SW480 (cell line): ENCODE measurements at regions not wholly inside any gene's neighbourhood (a gene's known extent, or its start where the extent isn't known, plus 50 kb on each side); places are given as distances from the start of the nearest gene placed in this dataset.
"Not testable (repeated sequence)": the region's sequence is repeated elsewhere in the genome, so short reads cannot be mapped to it uniquely, and the experiment has no call there.

ENCODE experiments used
- DNase-seq: peaks from one replicate; pipeline ENCODE4 v3.0.0-alpha.2; 2016; ENCODE audit warnings: low spot score

DNA sequence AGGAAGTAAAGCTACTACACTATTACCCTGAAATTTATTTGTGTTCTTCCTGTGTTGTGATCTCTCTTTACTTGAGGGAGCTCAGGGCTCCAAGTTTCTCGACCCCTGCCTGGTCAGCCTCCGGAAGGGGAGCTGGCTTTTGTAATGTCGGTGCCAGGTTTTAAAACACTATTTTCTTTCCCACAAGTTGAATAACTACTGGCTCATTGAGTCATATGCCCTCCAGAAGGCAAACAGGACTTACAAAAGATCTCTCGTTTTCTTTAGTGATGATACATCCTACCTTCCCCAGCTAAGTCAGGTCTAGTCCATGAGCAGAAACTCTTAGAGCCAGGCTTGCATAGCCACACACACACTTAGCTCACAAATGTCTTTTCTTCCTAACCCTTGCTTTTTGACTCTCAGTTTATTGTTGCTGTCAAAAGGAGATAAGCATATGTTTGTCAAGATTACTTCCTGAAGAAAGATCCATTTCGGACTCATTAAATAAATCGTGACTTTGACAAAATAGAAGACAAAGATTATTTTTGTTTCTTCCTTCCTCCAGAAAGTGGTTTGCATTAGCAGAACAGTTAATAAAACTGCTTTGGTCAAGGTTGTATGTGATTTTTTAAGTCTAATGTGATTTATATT lies 209.8 kb upstream of the FLRT2 start:
- no peak for DNase-seq

DNA sequence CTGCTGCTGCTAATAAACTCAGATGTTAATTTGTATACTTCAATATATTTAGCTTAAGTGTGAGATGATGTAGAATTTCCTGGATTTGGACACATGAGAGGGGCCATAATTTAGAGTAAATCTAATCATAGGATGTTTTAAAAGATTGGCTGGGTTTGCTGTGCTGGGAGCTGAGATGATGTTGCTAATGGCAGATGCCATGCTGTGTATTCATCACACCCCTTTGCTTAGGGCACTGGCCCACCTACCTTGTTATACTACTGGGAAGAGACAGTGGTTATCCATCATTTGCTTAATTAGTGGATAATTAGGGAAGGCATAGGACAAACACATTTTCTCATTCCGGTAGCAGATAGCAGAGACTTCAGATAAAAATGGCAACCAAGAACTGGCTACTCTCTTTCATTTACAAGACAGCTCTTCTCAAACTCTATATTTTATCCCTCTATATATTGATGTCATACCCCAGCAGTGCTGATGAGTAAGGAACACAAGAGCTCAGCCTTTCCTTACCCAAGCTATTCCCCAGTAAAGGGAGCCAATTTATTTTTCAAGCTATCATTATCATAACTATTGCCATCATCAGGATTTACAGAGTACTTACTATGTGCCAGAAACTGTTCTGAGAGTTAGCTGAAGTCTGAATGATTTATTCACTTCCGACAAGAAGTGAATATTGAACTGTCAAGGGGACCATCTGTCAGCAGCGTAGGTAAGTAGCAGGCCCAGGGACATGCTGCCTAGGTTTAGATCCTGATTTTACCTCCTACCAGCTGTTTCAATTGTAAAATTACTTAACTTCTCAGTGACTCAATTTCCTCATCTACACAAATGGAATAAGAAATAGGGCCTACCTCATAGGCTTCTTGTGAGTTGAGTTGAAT lies 204.6 kb upstream of the FLRT2 start:
- no peak for DNase-seq

DNA sequence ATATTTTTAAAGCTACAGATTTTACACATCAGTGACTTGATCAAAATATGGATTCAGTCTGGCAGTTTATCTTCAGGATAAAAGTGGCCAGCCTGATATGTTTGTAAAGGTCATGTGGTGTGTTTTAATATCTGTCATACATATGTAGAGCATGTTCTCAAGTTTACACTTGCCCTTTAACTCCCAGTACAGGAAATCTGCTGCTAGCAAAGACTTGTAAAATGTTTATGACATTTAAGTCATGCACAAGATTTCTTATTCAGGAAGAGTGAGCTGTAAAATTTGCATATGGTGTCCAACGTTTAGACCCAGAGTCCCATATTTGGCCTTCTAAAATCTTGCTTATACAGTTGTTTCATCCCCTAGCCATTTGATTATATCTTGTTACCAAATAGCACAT lies 197.5 kb upstream of the FLRT2 start:
- DNase-seq = no peak

DNA sequence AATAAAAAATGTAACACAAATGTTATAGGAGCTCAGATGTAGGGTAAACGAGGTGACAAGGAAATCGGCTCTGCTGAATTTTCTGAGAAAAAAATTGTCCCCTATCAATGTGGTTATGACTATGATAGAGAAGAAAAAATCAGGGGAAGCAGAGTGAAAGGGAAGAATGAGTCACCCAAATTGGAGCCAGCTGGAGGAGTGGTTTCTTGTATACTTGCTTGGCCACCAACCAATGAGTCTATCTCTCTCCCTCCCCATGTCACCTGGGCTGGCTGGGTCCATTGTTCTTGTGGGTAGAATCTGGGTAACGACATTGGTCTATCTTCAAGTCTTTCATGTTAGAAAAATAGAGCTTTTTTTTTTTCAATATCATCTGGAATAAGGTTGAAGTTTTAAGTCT lies 196.6 kb upstream of the FLRT2 start:
- DNase-seq = no peak

DNA sequence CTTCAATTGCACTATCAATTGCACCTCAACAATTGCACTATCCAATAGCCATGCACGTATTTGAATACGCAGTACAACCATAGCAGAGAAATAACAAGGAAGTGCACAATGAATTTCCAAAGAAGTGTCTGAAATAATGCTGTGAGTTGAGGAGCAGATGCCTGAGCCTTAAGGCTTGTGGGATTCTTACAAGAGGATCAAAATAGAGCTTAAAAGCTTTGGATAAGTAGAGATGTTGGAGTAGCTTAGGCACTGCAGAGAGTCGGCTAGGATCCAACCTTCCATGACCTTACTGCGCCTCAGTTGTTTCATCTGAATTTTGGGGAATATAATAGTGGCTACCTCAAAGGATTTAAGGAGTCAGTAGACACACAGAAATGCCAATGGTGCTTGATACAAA lies 196.1 kb upstream of the FLRT2 start:
- DNase-seq = no peak

DNA sequence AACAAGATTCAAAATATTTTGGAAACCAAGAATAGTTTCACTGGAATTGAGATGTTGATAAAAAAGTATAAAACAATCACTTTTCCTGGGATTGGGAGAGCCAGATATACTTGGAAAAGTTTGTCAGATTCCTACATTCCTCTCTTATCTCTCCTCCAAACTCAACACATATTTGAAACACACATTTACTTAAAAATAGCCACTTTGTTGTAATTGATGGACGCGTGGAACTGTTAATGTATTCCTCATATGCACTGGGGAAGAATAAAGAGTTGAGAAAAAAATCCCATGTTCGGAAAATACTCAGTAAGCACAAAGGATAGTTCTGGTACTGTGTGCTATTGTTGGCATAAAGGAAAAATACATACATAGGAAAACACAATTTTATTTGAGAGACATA lies 195.6 kb upstream of the FLRT2 start:
- DNase-seq = no peak

DNA sequence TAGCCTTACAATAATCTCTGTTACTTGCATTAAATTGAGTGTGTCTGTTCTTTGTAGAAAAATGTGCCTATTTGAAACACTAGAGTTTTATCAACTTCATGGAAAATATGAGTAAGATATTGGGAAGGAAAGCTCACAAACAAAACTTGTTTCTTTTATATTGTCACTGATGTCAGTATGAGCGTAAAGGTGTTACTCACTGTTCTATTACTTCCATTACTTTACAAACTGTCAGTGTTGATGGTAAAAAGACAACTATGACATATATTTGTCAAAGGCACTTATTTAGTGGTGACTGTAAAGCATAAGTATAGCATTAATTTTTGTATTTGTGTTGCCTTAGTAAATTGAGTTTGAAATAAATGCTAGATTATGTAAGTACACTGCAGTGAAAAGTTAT lies 193.7 kb upstream of the FLRT2 start:
- DNase-seq = no peak

DNA sequence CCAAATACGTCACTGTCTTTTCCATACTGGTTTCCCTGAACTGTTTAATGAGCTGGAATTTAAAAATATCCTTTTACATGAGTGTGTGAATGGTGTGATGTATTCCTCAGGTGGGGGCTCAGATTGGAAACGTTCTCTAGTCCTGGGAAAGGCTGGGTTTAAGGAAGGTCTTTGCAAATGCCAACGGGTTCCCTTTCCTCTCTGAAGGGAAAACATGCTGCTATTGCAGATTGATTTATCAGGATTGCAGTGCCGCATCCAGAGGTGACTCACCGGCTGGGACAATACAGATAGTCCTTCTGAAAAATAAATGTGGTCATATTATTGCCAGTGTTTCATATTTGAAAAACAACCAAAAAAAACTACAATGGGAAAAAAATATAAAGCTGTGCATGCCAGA lies 193.1 kb upstream of the FLRT2 start:
- DNase-seq = no peak

DNA sequence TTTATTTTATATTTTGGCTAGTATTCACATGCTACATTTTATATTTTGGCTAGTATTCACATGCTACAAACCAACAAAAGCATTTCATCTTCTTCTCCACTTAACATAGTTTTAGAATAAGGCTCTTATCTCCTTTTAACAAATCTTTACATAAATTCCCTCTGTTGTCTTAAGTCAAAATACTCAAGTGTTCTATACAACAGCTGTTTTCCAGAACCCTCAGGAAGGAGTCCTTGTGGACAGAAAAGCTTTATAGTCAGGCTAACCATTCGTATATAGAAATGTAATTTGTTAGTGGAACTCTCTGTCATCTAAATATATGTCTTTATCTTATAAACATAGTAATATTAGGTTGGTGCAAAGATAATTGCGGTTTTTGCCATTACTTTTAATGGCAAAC lies 191.0 kb upstream of the FLRT2 start:
- DNase-seq = no peak

DNA sequence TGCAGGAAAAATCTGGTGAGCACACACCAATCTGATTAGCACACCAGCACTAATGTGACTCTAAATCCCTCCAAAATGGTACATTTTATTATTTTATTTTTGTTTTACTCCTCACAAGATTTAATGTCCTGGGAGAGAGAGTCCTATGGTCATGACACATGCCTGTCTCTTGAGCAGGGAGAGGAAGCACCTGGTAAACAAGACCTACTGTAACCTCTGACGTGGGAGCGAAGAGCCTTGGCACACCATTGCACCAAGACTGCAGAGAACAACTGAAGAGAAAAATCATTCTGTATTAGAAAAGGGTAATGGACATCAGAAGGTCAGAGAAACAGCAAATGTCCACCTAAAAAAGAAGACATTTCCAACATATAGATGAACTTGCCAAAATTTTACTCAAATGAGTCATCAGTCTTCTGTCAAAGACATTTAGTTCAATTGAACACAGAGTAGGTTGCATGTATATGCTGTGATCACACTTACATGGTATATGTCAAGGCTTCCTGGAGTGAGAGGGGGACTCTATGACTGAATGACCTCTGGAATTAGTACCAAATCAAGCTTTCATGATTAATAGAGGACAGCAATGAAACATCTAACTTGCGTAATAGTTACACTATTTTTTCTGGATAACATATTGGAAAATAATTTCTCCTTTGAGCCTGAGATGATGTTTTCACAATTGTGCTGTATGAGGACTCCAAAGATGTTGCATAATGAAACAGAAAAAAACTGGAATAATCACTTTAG lies 186.9 kb upstream of the FLRT2 start:
- no peak for DNase-seq

DNA sequence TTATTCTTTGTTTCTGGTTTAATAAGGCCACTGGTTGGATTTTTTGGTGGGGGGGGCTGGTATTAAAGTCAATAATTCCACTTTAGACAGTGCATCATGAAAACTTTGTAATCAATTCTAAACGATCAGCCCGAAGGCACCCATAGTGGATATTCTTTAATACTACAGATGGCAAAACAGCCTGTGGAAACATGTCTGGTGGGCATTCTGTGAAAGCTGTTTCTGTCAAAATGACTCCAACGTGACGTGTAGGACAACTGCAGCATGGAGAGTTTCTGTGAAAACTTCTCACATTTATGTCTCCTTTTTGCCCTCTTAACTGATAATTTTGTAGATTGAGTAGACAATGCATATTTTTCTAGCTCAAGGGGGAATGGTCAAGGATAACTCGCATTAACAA lies 185.8 kb upstream of the FLRT2 start:
- no peak for DNase-seq

DNA sequence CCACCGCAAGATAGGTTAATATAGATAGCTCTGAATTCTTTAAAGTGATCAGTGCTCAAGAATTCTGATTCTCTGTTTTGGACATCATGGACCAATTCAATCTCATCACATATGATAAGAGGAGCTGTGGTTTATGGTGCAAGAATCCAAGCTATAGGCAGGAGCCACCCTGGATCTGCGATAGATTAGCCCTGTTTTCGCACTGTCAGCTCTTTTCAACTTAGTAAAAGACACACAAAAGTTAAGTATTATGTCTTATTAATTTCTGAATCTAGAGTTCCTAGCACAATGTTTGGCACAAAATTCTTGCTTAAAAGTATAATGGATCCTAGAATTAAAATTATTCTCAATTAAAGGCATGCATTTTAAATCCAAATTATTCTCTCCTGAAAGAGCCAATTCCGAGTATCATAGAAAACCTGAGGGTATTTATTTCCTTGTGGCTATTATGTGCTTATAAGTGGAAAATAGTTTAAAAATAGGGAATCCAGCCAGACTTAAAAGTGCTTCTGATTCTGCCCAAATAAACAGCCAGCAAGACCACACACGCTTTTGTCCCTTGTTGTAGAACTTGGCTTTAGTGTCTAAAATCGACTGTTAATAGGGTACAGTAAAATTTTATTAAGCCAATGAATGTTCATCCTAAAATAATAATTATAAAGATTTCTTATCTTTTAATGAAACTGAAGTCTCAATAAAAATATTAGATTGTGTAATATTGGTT lies 184.9 kb upstream of the FLRT2 start:
- DNase-seq = no peak

DNA sequence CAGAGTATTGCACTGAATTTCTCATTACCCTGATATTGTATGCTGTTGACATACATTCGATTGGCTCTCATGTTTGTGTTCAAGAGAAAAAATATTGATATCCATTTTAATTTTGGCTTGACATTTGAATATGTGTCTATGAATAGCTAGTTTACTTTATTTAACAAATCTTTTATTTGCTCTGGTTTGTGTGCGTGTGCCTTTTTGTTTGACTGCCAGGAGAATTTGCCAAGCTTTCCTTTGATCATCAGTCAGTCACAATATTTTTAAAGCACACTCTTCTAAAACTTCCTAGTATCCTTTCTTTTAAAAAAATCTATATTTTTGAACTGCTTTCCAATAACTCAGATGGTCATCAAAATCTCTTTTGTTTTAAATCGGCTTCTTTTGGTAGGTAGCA lies 179.3 kb upstream of the FLRT2 start:
- no peak for DNase-seq

DNA sequence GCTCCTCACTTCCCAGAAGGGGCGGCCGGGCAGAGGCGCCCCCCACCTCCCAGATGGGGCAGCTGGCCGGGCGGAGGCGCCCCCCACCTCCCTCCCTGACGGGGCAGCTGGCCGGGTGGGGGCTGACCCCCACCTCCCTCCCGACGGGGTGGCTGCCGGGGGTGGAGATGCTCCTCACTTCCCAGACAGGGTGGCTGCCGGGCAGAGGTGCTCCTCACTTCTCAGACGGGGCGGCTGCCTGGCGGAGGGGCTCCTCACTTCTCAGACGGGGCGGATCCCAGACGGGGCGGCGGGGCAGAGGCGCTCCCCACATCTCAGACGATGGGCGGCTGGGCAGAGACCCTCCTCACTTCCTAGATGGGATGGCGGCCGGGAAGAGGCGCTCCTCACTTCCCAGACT lies 177.4 kb upstream of the FLRT2 start:
- DNase-seq = not testable (repeated sequence)

DNA sequence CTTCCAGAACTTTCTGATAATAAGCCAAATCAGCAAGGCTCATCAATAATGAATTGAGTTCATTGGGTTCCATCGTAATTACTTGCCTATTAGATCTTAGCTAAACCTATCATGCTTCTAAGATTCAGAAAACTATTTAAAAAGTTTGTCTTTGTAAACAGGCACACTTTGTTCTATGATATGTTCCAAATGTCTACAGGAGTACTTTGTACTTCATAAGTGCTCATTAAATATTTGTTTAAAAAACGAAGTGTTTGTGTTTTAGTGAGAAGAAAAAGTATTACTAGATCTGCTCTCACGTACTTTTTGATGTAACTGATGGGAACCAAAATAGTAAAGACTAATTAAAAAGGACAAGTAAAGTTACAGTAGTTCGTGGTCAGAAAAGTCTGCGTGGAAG lies 172.8 kb upstream of the FLRT2 start:
- no peak for DNase-seq

DNA sequence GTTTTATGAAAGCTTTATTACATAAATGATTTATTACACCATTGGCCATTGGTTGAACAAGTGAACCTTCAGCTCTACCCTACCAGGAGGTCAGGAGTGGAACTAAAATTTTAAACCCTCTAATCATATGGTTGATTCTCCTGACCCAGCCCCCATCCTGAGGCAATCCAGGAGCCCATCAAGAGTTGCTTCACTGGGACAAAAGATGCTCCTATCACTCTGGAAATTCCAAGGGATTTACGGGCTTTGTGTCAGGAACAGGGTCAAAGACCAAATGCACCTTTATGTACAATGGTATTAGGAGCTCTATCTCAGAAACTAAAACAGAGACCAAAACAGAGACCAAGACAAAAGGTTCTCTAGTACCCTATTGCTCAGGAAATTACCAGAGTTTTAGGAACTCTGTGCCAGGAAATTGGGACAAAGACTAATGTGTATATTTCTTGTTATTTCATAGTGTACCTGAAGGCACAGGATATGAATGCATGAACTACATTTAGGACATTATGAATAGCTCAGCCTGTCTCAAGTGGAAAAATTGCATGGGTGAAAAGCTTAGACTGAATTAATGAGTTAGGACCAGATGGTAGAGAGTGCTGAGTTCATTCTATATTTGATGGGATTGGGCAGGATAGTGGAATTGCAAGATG lies 171.7 kb upstream of the FLRT2 start:
- no peak for DNase-seq

DNA sequence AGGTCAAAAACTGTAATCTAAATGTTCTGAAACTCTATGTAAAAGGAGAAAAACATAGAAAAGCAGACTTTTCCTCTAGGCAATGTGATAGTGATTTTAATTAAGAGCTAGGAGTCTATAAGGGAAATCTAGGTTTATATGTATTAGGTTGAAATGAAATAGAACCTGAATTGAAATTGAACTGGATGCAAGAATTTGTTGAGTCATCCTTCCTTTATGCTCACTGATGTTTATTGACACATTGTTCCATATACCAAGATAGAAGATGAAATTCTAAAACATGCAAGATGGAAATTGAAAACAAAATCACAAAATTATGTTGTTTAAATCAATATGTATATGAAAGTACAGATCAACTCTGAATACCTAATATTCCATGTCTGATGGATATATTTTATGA lies 170.4 kb upstream of the FLRT2 start:
- no peak for DNase-seq

DNA sequence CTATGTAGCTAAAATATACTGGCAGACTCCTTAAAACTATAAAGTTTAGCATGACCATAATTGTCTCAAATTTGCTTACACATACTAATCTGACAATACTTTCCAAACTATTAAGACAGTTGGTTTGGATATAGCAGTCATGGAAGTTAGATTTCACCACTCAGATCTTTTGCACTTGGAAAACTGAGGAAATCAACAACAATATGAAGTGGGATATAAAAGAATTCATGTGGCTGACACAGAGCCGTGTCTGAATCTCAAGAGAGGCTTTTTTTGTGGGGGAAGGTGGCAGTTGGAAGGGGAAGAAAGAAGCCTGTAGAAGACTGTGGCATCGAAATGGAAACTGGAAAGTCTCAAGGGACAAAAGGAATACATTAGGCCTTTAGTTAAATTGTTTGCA lies 166.6 kb upstream of the FLRT2 start:
- no peak for DNase-seq

DNA sequence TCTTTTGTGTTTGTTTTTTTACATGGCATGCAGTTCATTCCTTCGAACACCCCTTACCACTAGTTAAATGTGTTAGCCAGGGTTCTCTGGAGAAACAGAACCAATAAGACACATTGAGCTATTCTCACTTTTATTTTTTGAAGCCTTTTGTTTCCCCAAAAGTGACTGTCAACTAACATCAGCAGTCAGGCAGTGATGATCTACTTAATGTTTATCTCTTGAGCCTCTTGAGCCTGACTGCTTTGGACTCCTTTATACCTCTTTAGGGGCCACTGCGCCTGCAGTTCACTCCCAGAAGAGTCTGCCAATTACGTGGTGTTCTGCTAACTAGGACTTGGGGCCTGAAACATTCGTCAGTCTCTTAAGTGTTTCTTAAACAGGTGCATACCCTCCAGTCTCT lies 163.7 kb upstream of the FLRT2 start:
- no peak for DNase-seq

DNA sequence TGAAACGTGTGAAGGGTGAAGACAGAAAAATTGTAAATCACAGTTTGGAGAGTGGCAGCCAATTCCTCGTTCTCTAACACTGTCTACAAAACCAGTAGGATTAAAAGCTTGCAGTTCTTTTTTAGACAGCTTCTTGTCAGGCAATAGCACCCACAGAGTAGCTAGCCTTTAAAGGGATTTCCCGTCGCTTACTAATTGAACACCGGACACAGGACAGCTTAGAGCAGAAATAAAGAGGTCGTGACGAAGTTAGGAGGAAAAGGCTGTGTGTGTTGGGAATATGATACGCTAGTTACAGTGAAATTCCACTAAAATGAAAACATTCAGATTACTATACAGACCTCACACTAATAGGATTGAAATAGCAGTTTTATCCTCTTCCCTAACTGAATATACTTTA lies 149.1 kb upstream of the FLRT2 start:
- no peak for DNase-seq

DNA sequence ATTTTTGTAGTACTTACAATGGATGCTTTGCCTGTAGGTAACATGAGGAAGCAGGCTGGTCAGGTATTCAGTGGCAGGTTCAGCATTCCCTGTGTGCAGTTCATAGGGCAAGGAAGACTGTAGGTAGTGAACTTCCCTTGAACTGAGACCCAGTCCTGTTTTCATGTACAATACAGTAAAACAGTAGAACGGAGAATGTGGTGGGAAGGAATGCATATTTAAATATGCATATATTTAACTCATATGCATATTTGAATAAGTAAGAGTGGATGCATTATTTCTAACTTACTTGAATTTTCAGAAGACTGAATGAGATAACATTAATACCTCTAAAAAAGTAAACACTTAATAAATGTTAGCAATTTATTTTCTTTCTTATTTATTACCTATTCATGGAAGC lies 147.6 kb upstream of the FLRT2 start:
- DNase-seq = no peak

DNA sequence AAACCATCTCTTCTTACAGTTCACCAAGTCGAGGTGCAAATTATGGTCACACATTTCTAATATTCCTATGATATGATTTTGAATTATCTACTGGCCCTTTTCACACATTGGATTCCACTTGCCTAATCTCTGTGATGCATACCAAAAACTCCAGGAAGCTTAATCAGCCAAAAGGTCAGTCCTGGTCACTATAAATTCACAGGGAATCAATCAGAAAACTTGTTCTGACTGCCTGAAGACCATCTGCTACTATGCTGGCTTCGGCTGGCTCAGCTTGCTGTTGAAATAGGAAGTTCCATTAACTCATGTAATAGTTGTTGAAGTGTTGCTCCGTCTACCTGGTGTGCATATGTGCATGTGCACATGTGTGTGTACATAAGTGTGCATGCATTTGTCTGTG lies 142.8 kb upstream of the FLRT2 start:
- no peak for DNase-seq
